OCI-LY3 (cell line): ENCODE measurements at regions not wholly inside any gene's neighbourhood (a gene's known extent, or its start where the extent isn't known, plus 50 kb on each side); places are given as distances from the start of the nearest gene placed in this dataset.

ENCODE experiments used
- H2AFZ ChIP-seq: fragments of 200-600, 300-600 bp; shearing (Covaris generic); 2 replicates; pipeline ENCODE4 v1.6.0; 2014; ENCODE audit warnings: antibody characterized with exemption, low read depth, low read length
- H3K27ac ChIP-seq: fragments of 200-600, 300-600 bp; sonication (generic); 2 replicates; pipeline ENCODE4 v1.5.1; 2014; ENCODE audit warnings: mild to moderate bottlenecking, low read length, moderate library complexity, mixed read lengths
- H3K27me3 ChIP-seq: fragments of 200-600, 300-600 bp; sonication (generic); 2 replicates; pipeline ENCODE4 v1.6.1; 2014; ENCODE audit warnings: low read depth, low read length, mixed read lengths
- H3K36me3 ChIP-seq: fragments of 200-600, 300-600 bp; sonication (generic); replicated peaks from 2 replicates; pipeline ENCODE3; 2014; ENCODE audit warnings: low read depth, low read length, mixed read lengths
- H3K4me1 ChIP-seq: fragments of 300-600, 200-600 bp; sonication (generic); 2 replicates; pipeline ENCODE4 v1.6.1; 2014; ENCODE audit warnings: low read length, mixed read lengths
- H3K4me2 ChIP-seq: fragments of 200-600, 300-600 bp; sonication (generic); 2 replicates; pipeline ENCODE4 v1.6.1; 2014; ENCODE audit warnings: low read length, mixed read lengths
- H3K4me3 ChIP-seq: fragments of 300-600, 200-600 bp; sonication (generic); 2 replicates; pipeline ENCODE4 v1.5.1; 2014; ENCODE audit warnings: antibody characterized with exemption, mild to moderate bottlenecking, low read length, moderate library complexity
- H3K79me2 ChIP-seq: fragments of 300-600, 200-600 bp; shearing (Covaris generic); 2 replicates; pipeline ENCODE4 v1.6.1; 2014; ENCODE audit warnings: mild to moderate bottlenecking, low read length, mixed read lengths
- H3K9ac ChIP-seq: fragments of 300-600, 200-600 bp; shearing (Covaris generic); 2 replicates; pipeline ENCODE4 v1.6.0; 2014; ENCODE audit warnings: mild to moderate bottlenecking, low read length, moderate library complexity
- H3K9me3 ChIP-seq: fragments of 200-600, 300-600 bp; shearing (Covaris generic); 2 replicates; pipeline ENCODE4 v1.6.1; 2014; ENCODE audit warnings: low read length, mixed read lengths; ENCODE audit not compliant: insufficient read depth
- H4K20me1 ChIP-seq: fragments of 200-600, 300-600 bp; sonication (generic); 2 replicates; pipeline ENCODE4 v1.6.1; 2016; ENCODE audit warnings: low read length, mixed read lengths; ENCODE audit not compliant: insufficient read depth
- CTCF ChIP-seq: fragments of 200-600, 300-600 bp; sonication (generic); IDR thresholded peaks from 2 replicates; pipeline ENCODE4 v1.5.1; 2014; ENCODE audit warnings: antibody characterized with exemption, low read length, low read depth
- EZH2phosphoT487 ChIP-seq: fragments of 200-600 bp; shearing (Covaris generic); IDR thresholded peaks from 2 replicates; pipeline ENCODE4 v1.6.1; 2018; ENCODE audit warnings: antibody characterized with exemption, mixed run types, low read depth

DNA sequence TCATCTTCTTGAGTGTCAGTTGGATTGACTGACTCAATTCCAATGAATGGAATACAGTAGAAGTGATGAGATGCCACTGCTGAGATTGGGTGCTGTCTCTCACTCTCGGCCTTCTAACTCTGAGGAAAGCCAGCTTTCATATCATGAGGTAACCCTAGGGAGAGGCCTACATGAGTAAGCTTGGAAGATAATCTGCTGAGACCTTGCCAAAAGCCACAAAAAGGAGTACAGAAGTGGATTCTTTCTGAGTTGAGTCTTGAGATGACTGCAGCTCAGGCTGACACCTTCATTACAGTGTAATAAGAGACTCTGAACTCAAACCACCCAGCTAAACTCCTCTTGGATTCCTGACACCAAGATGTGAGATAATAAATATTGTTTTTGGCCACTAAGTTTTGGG lies 537.4 kb upstream of the MAGEB18 start:
- no peak overlapping the region for H3K4me3 ChIP-seq
- no peak overlapping the region for H3K27ac ChIP-seq
- TF ChIP-seq EZH2phosphoT487: no peak
- TF ChIP-seq CTCF: no peak
- H3K9me3 ChIP-seq: no peaks in the 10 kb centered on the region
- no peaks in the 10 kb centered on the region for H3K36me3 ChIP-seq
- H3K79me2 ChIP-seq: no peaks in the 10 kb centered on the region
- no peak overlapping the region for H3K9ac ChIP-seq
- H3K4me1 ChIP-seq: no peaks in the 10 kb centered on the region
- no peaks in the 10 kb centered on the region for H3K27me3 ChIP-seq
- no peak overlapping the region for H3K4me2 ChIP-seq
- no peak overlapping the region for H2AFZ ChIP-seq
- H4K20me1 ChIP-seq: no peaks in the 10 kb centered on the region

- Histone ChIP-seq H3K4me3 (no peak overlapping the region), H3K9ac (no peak overlapping the region), H3K4me1 (no peaks in the 10 kb centered on the region), H3K27ac (no peak overlapping the region), H3K9me3 (no peaks in the 10 kb centered on the region), H4K20me1 (no peaks in the 10 kb centered on the region), H3K27me3 (no peaks in the 10 kb centered on the region), H3K36me3 (no peaks in the 10 kb centered on the region), H3K79me2 (no peaks in the 10 kb centered on the region), H3K4me2 (no peak overlapping the region), H2AFZ (no peak overlapping the region)
- no peak for TF ChIP-seq EZH2phosphoT487
- no peak for TF ChIP-seq CTCF
Measured at GRCh38 chrX:25601323-25601722, 536.8 kb upstream of the MAGEB18 start.

DNA sequence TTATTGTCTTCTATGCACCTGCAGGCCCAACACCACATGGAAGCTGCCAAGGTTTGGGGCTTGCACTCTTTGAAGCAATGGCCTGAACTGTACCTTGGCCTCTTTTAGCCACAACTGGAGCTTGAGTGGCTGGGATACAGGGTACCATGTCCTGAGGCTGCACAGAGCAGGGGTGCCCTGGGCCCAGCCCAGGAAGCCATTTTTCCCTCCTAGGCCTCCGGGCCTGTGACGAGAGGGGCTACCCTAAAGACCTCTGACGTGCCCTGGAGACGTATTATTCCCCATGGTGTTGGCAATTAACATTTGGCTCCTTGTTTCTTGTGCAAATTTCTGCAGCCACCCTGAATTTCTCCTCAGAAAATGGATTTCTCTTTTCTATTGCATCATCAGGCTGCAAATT lies 519.9 kb upstream of the MAGEB18 start:
- no peaks in the 10 kb centered on the region for H3K4me1 ChIP-seq
- no peak overlapping the region for H3K9ac ChIP-seq
- no peak overlapping the region for H3K27ac ChIP-seq
- H3K9me3 ChIP-seq: no peaks in the 10 kb centered on the region
- H3K79me2 ChIP-seq: no peaks in the 10 kb centered on the region
- no peaks in the 10 kb centered on the region for H3K36me3 ChIP-seq
- H3K4me2 ChIP-seq: no peak overlapping the region
- no peak overlapping the region for H3K4me3 ChIP-seq
- TF ChIP-seq EZH2phosphoT487 (no peak), CTCF (no peak)
- H2AFZ ChIP-seq: no peak overlapping the region
- H3K27me3 ChIP-seq: no peaks in the 10 kb centered on the region
- no peaks in the 10 kb centered on the region for H4K20me1 ChIP-seq

- no peak for TF ChIP-seq EZH2phosphoT487
- TF ChIP-seq CTCF: no peak
- Histone ChIP-seq H3K27me3 (no peaks in the 10 kb centered on the region), H3K36me3 (no peaks in the 10 kb centered on the region), H3K4me3 (no peak overlapping the region), H3K4me2 (no peak overlapping the region), H3K9me3 (no peaks in the 10 kb centered on the region), H3K9ac (no peak overlapping the region), H3K4me1 (no peaks in the 10 kb centered on the region), H3K79me2 (no peaks in the 10 kb centered on the region), H3K27ac (no peak overlapping the region), H2AFZ (no peak overlapping the region), H4K20me1 (no peaks in the 10 kb centered on the region)
Measured at GRCh38 chrX:25640276-25640675, 497.9 kb upstream of the MAGEB18 start.
